Fibroblast of mammary gland (primary cell): ENCODE measurements at regions not wholly inside any gene's neighbourhood (a gene's known extent, or its start where the extent isn't known, plus 50 kb on each side); places are given as distances from the start of the nearest gene placed in this dataset.

Source experiments
- DNase-seq: peaks from one replicate; pipeline ENCODE4 v3.0.0-alpha.2; 2010; ENCODE audit warnings: low read depth
- H3K4me3 ChIP-seq: 2 replicates; pipeline ENCODE4 v1.5.1; 2011; ENCODE audit warnings: low read depth, mild to moderate bottlenecking, low read length, moderate library complexity; ENCODE audit not compliant: control insufficient read depth
- CTCF ChIP-seq: conservative IDR thresholded peaks from 2 replicates; pipeline ENCODE4 v1.5.1; 2011; ENCODE audit warnings: low read depth, low read length, inconsistent platforms; ENCODE audit not compliant: control insufficient read depth, insufficient read depth

GRCh38 chr14:35992816-35993683, 166.9 kb downstream of the BRMS1L start:
- no peak overlapping the region for H3K4me3 ChIP-seq
- TF ChIP-seq CTCF = no peak
- DNase-seq = no peak

GRCh38 chr14:35991356-35991755, 165.2 kb downstream of the BRMS1L start:
- no peak for TF ChIP-seq CTCF
- H3K4me3 ChIP-seq = no peak overlapping the region
- no peak for DNase-seq

DNA sequence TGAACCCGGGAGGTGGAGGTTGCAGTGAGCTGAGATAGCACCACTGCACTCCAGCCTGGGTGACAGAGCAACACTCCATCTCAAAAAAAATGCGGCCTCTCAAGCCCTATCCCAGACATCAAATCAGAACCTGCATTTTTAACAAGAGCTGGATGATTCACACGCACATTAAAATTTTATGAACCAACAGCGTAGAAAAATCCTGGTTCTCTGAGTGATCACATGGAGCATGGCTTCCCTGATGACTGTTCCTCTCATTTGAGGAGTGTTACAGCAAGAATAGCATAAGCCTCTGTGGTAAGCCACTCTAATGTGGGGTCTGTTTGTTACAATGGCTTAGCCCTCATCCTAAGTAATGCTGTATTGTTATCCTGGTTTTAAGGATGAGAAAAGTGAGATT, 163.6 kb downstream of the BRMS1L start:
- no peak for DNase-seq
- TF ChIP-seq CTCF = no peak
- H3K4me3 ChIP-seq = no peak overlapping the region

DNA sequence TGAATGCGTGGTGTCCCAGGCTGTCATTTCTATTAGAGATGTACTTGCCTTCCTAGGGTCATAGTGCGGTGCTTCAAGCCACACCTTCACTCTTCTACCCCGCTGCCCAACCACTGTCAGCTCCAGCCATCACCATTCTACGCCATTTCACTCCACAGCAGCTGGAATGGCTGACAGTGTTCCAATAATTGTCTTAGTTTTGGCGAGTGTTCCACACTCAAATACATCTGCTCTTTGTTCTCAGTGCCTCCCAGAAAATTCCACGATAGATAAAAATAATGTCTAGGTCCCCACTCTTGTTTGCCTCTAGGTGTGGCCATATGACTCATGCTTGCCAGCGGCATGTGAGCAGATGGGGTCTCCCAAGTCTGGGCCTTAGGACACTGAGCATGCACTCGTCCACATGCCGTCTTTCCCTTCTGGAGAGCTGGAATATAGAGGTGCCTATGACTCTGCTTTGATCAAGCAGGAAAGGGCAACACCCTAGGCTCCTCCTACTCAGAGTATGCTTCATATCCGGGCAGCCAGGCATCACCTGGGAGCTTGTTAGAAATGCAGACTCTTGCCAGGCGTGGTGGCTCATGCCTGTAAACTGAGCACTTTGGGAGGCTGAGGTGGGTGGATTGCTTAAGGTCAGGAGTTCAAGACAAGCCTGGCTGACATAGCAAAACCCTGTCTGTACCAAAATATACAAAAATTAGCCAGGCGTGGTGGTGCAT, 163.0 kb downstream of the BRMS1L start:
- no peak for TF ChIP-seq CTCF
- DNase-seq = no peak
- H3K4me3 ChIP-seq = no peak overlapping the region

DNA sequence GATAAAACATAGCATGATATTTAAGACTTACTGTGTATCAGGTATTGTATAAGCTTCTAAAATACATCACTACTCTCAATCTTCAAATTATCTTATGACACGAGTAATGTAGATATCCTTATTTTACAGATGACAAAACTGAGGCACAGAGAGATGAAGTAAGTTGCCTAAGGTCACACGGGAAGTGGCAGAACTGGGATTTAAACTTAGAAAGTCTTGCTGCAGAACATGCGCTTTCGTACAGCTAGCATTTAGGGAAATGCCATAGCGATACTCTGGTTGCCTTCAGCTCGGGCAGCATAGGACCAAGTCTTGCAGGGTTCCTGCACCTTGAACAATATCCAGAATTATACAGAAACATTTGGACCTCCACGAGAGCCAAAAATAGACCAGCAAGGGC, 162.4 kb downstream of the BRMS1L start:
- no peak overlapping the region for H3K4me3 ChIP-seq
- DNase-seq = no peak
- TF ChIP-seq CTCF = no peak

- no peak for DNase-seq
- no peak for TF ChIP-seq CTCF
- no peak overlapping the region for H3K4me3 ChIP-seq
These were observed 161.6 kb downstream of the BRMS1L start for GRCh38 chr14:35987731-35988130.
